Activated CD8-positive, alpha-beta T cell treated with anti-CD3 and anti-CD28 coated beads for 36 hours (primary cell): ENCODE measurements at regions not wholly inside any gene's neighbourhood (a gene's known extent, or its start where the extent isn't known, plus 50 kb on each side); places are given as distances from the start of the nearest gene placed in this dataset.
A peak's percentile ranks its signal among the peaks of the same experiment; 100 is the strongest.
"Not testable (repeated sequence)": the region's sequence is repeated elsewhere in the genome, so short reads cannot be mapped to it uniquely, and the experiment has no call there.

Experiments used
- ATAC-seq: fragments of 200-7000 bp; cut with Tn5 transposase; one replicate; pipeline ENCODE4 v1.10.0; 2021; ENCODE audit warnings: mild to moderate bottlenecking, moderate library complexity
- CTCF ChIA-PET: fragments of 350-600 bp; sonication (Branson Sonifier 250); formaldehyde crosslinking; loops from one replicate; lab custom pipeline; 2021; ENCODE audit warnings: antibody characterized with exemption; lab: Charles Lee
- POLR2A ChIA-PET: fragments of 350-600 bp; sonication (Branson Sonifier 250); formaldehyde crosslinking; loops from one replicate; lab custom pipeline; 2021; ENCODE audit warnings: antibody characterized with exemption; lab: Charles Lee
- DNase-seq: peaks from one replicate; pipeline ENCODE4 v3.0.0-alpha.2; 2020
- H3K27ac Mint-ChIP-seq: one replicate; pipeline ENCODE4 v1.8.0; 2021; ENCODE audit warnings: mild to moderate bottlenecking, mixed read lengths
- H3K27me3 Mint-ChIP-seq: one replicate; pipeline ENCODE4 v1.8.0; 2021; ENCODE audit warnings: mixed read lengths
- H3K36me3 Mint-ChIP-seq: one replicate; pipeline ENCODE4 v1.8.0; 2021; ENCODE audit warnings: low read depth, mixed read lengths
- H3K4me1 Mint-ChIP-seq: one replicate; pipeline ENCODE4 v1.8.0; 2021; ENCODE audit warnings: low read depth, mixed read lengths
- H3K4me3 Mint-ChIP-seq: one replicate; pipeline ENCODE4 v1.8.0; 2021; ENCODE audit warnings: mild to moderate bottlenecking, moderate library complexity, mixed read lengths
- H3K9me3 Mint-ChIP-seq: one replicate; pipeline ENCODE4 v1.8.0; 2021; ENCODE audit warnings: mixed read lengths
- intact Hi-C: fragments of 100-400 bp; cut with micrococcal nuclease; formaldehyde crosslinking; loops from one replicate; pipeline ENCODE4 v1.10.0; 2022
- TF ChIP-seq, protein P1 (sequence below): fragments of 200-600 bp; IDR thresholded peaks from one replicate; pipeline ENCODE4 v1.8.0; 2022; ENCODE audit warnings: antibody characterized with exemption, mild to moderate bottlenecking

DNA sequence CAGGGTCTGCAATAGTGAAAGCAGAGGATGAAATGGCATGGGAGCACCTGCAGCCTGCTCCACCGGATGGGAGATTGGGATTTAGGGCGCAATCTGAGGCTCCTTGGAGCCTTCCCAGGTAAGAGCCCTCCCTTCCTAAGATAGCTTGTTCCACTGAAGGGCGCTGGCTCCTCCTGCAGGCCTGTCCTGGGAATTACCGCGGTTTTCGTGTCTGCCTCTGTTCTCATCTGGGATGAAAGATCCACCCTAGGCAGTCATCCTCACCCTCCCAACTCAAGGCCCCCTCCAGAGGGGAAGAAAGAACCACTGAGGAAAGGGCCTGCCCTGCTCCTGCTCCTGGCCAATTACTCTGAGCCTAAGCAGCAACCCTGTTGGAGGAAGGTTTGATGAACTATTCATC lies 547.5 kb downstream of the SMARCA1 start:
- Mint-ChIP-seq H3K4me3 (no peak overlapping the region), H3K27ac (no peak overlapping the region), H3K36me3 (no peaks in the 10 kb centered on the region), H3K9me3 (no peaks in the 10 kb centered on the region), H3K4me1 (no peaks in the 10 kb centered on the region), H3K27me3 (no peaks in the 10 kb centered on the region)
- intact Hi-C loops, result no loop called here
- TF ChIP-seq, protein P1, sequence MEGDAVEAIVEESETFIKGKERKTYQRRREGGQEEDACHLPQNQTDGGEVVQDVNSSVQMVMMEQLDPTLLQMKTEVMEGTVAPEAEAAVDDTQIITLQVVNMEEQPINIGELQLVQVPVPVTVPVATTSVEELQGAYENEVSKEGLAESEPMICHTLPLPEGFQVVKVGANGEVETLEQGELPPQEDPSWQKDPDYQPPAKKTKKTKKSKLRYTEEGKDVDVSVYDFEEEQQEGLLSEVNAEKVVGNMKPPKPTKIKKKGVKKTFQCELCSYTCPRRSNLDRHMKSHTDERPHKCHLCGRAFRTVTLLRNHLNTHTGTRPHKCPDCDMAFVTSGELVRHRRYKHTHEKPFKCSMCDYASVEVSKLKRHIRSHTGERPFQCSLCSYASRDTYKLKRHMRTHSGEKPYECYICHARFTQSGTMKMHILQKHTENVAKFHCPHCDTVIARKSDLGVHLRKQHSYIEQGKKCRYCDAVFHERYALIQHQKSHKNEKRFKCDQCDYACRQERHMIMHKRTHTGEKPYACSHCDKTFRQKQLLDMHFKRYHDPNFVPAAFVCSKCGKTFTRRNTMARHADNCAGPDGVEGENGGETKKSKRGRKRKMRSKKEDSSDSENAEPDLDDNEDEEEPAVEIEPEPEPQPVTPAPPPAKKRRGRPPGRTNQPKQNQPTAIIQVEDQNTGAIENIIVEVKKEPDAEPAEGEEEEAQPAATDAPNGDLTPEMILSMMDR, result no peak
- ChIA-PET POLR2A (no interaction called here), CTCF (no interaction called here)
- DNase-seq (peak; percentile 19), ATAC-seq (no peak)

DNA sequence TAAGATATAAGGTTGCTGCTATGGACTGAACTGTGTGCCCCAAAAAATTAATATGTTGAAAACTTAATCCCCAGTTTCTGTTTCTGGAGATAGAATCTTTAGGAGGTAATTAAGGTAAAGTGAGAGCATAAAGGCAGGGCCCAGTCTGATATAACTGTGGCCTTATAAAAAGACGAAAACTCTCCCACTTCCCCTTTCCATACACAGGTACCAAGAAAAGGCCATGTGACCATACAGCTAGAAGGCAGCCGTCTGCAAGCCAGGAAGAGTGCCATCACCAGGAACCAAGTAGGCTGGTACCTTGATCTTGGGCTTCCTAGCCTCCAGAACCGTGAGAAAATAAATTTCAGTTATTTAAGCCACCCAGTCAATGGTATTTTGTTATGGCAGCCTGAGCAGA lies 550.3 kb downstream of the SMARCA1 start:
- POLR2A ChIA-PET, result no interaction called here

DNA sequence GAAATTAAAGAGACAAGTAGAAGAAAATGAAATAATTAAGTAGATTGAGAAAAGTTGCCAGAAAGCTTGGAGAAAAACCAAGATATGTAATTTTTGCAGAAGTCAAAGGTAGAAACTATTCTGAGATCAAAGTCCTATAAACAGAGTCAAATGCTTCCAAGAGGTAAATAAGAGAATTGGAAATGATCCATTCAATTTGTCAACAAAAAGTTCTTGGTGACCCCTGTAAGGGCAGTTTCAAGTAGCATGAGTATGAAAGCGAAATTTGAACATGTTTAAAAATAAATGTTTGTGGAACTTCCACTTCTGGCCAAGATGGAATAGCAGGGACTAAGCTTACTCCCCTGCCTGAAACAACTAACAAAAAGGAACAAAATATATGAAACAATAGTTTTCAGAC lies 562.0 kb downstream of the SMARCA1 start:
- Mint-ChIP-seq H3K27me3 (no peaks in the 10 kb centered on the region), H3K9me3 (no peaks in the 10 kb centered on the region), H3K4me3 (no peak overlapping the region), H3K36me3 (no peaks in the 10 kb centered on the region), H3K27ac (no peak overlapping the region), H3K4me1 (no peaks in the 10 kb centered on the region)
- ChIA-PET CTCF (no interaction called here), POLR2A (no interaction called here)
- TF ChIP-seq, protein P1, result no peak
- DNase-seq, result no peak
- intact Hi-C loops, result no loop called here
- no peak for ATAC-seq

More for the DNA sequence above, 550.3 kb downstream of the SMARCA1 start:
- TF ChIP-seq, protein P1, result no peak
- DNase-seq (no peak), ATAC-seq (no peak)
- intact Hi-C loops, result no loop called here
- no peaks in the 10 kb centered on the region for H3K4me1 Mint-ChIP-seq
- no peaks in the 10 kb centered on the region for H3K27me3 Mint-ChIP-seq
- H3K27ac Mint-ChIP-seq, result no peak overlapping the region
- CTCF ChIA-PET, result no interaction called here
- no peak overlapping the region for H3K4me3 Mint-ChIP-seq
- no peaks in the 10 kb centered on the region for H3K9me3 Mint-ChIP-seq
- no peaks in the 10 kb centered on the region for H3K36me3 Mint-ChIP-seq

DNA sequence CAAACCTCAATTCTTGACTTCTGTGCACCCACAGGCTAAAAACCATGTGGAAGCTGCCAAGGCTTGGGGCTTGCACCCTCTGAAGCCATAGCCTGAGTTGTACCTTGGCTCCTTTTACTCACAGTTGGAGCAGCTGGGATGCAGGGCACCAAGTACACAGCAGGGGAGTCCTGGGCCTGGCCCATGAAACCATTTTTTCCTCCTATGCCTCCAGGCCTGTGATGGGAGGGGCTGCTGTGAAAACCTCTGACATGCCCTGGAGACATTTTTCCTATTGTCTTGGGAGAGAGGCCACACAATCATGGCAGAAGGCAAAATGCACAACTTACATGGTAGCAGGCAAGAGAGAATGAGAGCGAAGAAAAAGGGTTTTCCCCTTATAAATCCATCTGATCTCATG lies 568.6 kb downstream of the SMARCA1 start:
- H3K9me3 Mint-ChIP-seq, POLR2A ChIA-PET, intact Hi-C loops, H3K27me3 Mint-ChIP-seq, H3K36me3 Mint-ChIP-seq, CTCF ChIA-PET, H3K4me1 Mint-ChIP-seq, H3K4me3 Mint-ChIP-seq, ATAC-seq, DNase-seq, H3K27ac Mint-ChIP-seq: not testable (repeated sequence)

DNA sequence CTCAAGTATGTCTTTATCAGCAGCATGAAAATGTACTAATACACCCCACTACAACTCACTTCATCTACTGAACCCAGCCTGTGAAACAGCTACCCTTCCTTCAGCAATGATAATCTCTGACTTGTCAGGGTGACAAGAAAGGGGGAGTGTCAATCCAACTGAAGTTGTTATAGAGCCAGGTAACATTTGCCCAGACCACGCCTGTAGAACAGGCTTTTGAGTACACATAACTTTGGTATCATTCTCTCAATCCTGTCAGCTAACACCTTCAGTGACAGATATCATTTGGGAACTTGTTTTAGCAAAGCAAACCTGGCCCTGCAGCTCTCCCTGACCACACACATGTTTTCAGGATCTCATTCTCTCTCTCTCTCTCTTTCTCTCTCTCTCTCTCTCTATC lies 592.2 kb downstream of the SMARCA1 start:
- Mint-ChIP-seq H3K4me1 (no peaks in the 10 kb centered on the region), H3K27me3 (no peaks in the 10 kb centered on the region), H3K9me3 (no peaks in the 10 kb centered on the region), H3K4me3 (no peak overlapping the region), H3K36me3 (no peaks in the 10 kb centered on the region), H3K27ac (no peak overlapping the region)
- DNase-seq (no peak), ATAC-seq (no peak)
- ChIA-PET CTCF (no interaction called here), POLR2A (no interaction called here)
- intact Hi-C loops, result no loop called here
- TF ChIP-seq, protein P1, result no peak
